GM21737 (cell line): ENCODE measurements at regions not wholly inside any gene's neighbourhood (a gene's known extent, or its start where the extent isn't known, plus 50 kb on each side); places are given as distances from the start of the nearest gene placed in this dataset.

ENCODE experiments used
- ATAC-seq: cut with Tn5 transposase; IDR thresholded peaks from one replicate; pipeline ENCODE4 v1.9.1; 2021; ENCODE audit warnings: mild to moderate bottlenecking, moderate library complexity; ENCODE audit not compliant: unreplicated experiment

DNA sequence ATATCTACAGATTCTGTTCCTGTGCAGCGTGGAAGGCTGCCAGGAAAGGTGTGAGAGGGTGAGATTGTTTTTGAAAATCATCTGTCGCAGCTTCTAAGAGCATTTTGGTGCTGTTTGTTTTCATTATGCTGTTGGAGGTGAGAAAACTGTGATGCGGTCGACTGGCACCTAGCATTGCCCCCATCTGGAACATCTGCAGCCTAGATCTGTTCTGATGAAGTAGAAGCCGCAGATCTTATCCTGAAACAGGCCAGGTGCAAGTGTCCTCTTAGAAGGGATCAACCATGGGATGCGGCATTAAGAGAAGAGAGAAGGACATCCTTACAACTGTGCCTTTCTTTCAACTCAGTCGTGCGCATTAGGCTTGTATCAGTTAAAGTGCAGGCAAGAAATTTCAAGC, 167.3 kb downstream of the CDH26 start:
- no peak for ATAC-seq

GRCh38 chr20:60126975-60127374, 168.8 kb downstream of the CDH26 start:
- no peak for ATAC-seq

- ATAC-seq: no peak
These were observed 173.2 kb downstream of the CDH26 start for GRCh38 chr20:60131375-60131774.

- ATAC-seq: no peak
These were observed 174.1 kb downstream of the CDH26 start for GRCh38 chr20:60132162-60132826.

- no peak for ATAC-seq
These were observed 174.8 kb downstream of the CDH26 start for GRCh38 chr20:60132827-60133670.

DNA sequence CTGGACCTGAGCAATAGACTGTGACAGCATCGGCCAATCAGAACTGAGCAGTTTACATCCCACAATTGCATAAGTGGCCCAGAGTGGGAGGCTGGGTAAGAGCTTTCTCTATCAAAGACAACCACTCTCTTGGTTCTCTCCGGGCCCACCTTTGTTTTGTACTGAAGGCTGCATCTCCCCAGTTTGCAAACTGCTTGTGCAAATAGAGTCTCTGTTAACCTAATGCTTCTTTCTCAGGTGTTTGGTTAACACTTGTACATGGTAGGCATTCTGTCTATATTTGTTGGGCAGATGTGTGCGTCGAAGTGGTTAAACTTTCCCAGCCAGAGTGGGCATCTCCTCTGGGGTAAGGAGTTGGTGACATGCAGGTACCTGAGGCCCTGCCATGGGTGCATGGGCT, 177.1 kb downstream of the CDH26 start:
- no peak for ATAC-seq

DNA sequence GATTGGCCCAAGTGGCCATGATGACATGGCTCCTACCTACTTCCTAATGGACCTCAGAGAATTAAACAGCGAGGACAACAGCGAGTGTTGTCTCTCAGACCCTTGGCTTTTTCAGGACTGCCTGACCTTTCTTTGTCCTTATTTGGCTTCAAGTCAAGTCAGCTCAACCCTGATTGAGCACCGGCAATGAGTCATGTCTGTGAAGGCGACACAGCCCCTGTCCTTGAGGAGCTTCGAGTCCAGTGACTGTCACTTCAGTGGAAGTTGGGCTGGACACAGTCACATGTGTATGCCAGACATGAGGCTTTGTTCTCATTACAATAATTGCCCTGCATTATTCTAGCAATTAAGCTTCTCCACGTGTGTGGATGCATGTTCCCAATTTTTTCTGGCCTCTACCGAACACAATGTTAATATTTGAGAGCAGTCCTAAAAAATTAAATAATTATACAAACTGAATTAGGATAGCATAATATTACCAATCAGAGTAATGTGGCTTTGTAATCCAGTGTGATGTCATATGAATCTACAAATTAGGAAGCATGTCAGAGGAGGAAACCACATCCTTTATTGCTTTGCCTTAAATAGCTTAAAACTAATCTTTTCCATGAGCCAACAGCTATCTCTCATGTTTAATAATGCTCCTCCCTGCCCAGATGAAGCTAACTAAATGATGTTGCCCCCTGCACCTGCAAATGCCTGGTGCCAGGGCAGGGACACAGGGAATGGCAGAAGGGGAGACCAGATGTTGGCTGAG, 178.6 kb downstream of the CDH26 start:
- ATAC-seq: no peak

GRCh38 chr20:60137657-60138245, 179.5 kb downstream of the CDH26 start:
- peak; percentile 55 for ATAC-seq

DNA sequence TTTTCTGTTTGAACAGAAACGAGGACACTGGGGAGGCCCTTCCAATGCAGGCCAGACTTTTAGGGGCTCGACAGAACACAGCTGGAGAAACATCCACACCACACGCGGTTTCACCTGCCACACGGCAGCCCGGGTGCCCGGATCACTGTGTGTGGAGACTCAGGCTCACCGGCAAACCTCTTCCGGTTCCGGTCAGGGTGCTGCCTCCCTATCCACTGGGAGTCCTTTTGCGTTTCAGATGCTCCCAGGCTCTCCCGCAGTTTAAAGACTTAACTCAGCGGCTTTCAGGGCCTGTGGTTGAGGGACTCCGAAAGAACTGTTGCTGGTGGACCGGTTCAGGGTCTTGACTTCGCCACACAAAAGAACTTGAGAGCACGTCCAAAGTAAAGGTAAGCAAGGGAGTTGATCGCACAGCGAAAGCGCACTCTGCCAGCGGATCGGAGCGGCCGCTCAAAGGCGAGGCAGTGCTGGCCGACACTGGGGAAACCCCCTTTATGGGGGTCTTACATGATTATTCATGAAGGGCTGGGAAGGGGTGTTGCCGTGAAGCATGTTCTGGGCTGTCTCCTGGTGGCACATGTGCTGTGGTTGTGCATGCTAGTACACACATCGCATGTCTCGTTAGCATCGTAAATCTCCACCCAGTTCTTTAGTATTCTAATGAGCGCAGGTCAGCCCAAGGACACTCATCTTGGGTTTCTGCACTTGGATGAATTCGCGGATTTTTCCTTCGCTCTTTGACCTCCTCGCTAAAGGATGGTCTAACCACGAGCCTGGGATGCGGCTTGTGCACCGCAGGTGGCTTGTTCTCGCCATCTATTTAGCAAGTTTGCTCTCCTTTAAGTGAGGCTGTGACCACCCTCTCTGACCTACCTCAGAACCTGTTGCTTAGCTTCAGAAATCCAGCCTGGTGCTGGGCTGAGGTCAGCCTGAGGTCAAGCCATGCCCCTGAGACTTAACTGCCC, 180.3 kb downstream of the CDH26 start:
- peak; percentile 68 for ATAC-seq

DNA sequence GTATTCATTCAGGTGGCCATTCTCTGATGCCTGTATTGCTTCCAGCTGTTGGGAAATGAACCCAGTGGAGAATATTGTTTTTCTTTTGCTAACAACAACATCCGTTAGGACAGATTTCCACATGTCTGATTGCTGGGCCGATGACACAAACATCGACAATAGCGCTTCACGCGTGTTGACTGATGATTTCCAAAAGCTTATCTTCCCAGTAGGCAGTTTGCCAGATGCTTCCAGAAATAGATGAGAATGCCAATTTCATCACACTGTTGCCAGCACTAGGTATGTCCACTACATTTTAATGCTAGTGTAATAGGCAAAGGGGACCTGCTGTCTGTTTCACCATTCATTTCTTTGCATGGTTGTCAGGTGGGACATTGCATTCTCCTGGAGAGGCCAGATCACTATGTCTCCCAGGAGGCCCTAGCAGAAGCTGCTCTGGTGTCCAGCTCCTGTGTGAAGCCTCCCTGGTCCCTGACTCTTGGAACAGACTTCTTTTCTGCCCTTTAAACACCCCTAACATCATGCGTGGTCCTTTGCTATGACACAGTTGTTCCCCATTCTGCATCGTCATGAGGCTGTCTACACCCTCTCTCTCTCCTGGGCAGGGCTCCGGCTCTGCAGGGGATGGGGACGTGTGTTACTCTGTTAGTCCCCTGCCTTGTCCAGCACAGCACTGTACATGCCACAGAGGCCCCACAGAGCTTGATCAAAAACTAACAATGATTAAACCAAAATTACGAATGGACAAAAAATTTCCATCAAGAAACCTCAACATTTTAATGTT, 181.6 kb downstream of the CDH26 start:
- no peak for ATAC-seq

- no peak for ATAC-seq
These were observed 184.4 kb downstream of the CDH26 start for GRCh38 chr20:60142587-60142986.

DNA sequence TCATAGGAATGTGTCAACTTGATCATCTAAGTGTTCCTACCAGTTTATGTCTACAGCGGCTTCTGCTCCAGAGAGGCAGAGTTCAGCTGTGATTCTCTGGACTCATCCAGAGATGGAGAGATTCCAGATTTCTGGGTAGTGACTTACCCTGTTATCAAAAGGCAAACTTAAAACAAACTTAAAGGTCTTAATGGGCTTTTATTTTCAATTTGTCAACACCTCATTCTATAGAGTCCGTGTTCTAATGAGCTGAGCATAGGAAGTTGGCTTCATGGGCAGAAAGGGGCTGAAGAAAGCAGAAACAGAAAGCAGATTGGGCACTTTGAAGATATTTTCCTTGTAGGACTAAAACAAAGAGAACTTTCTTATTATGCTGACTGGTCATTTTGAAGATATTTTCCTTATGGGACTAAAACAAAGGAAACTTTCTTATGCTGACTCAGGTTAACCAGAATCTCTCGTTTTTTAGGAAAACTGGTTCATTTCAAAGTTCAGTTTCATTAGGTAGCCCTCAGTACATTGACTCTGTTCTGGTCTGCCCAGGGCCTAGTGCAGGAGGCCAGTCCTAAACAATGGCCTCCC, 185.1 kb downstream of the CDH26 start:
- no peak for ATAC-seq

GRCh38 chr20:60144404-60144803, 186.2 kb downstream of the CDH26 start:
- ATAC-seq: no peak

DNA sequence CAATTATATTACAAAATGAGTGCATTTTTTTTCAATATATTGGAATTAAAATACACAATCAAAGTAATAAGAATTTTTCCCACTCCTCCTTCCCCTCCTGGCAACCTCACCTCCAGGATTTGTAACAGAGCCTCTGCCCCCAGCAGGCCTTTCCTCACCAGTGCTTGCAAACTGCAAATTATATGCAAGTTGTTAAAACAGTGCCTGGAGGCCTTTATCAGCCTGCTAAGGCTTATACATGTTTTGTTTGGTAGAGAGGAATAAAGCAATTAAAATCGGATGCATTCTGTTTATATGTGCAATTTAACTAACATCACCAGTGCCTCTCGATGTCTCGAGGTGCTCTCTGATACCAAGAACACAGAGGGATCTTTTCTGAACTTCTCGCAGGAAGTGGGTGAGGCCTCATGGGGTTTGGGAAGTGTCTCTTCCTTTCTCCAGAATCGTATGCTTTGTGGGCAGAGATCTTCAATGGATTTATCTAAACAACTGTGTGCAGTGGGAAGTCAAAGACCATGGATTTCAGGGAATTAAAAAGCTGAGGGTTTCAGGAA, 186.8 kb downstream of the CDH26 start:
- ATAC-seq: no peak

GRCh38 chr20:60147004-60147403, 188.8 kb downstream of the CDH26 start:
- ATAC-seq: no peak

GRCh38 chr20:60148885-60149284, 190.7 kb downstream of the CDH26 start:
- no peak for ATAC-seq

- no peak for ATAC-seq
These were observed 194.6 kb downstream of the CDH26 start for GRCh38 chr20:60152792-60153191.

GRCh38 chr20:60160451-60161145, 202.4 kb downstream of the CDH26 start:
- no peak for ATAC-seq
